ENCODE measurements at regions not wholly inside any gene's neighbourhood (a gene's known extent, or its start where the extent isn't known, plus 50 kb on each side); places are given as distances from the start of the nearest gene placed in this dataset.
"Not testable (repeated sequence)": the region's sequence is repeated elsewhere in the genome, so short reads cannot be mapped to it uniquely, and the experiment has no call there.

DNA sequence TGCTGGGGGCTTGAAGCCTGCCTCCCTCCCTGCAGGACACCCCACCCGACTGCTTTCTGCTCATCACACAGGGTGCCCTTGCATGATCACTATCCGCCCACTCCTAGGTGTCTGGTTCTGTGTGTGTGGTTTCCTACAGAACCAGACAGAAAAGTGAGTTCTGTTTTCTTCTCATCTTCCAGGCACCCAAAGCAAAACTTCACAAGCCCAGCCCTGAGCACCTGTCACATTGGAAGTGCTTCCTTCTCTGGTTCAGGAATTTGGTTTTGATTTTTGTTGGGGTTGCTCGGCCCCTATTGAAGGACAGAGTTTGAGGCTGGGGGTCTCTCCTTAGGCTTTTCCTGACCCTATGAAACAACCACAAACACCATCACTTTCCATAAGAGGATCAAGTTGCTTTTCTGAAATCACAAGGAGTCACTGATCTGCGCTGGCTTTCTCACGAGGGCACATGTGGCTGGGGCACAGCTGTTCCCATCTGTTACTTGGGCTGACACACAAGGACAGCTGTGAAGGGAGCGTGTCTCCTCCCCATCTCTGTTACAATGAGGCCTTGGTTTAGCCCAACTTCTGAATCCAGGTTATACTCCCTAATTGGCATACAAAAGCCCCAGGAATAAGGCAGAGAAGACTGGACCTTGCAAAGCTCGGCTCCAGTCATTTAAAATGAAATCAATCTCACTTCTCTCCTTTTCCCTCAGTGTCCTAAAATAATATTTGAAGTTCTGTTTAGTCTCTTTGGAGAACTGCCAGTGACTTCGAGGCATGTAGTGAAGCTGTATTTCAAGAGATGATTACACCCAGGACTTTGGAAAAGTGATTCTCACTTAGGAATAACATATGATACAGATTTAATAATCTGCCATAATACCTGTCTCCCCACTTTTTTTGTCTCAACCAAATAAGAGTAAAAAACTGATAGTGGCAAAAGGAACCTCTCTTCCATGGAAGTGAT lies 213.1 kb upstream of the GAS1 start:
- FAIRE-seq: no peak

DNA sequence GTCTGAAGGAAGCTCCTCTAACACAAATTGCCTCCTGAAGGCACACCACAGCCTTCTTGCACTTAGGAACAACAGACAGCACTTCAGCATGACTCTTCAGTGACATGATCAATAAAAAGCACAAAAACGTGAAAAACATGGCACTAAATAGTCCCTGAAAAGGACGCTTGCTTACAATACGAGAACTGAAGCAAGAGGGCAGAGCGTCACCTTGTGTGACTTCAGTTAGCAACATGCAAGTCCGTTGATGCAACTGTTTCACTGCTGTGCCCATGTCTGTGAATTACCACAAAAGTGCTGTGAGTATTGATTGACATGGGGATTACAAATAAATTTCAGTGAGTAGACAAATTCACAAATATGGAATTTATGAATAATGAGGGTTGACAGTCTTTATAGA lies 219.9 kb upstream of the GAS1 start:
- FAIRE-seq: no peak

DNA sequence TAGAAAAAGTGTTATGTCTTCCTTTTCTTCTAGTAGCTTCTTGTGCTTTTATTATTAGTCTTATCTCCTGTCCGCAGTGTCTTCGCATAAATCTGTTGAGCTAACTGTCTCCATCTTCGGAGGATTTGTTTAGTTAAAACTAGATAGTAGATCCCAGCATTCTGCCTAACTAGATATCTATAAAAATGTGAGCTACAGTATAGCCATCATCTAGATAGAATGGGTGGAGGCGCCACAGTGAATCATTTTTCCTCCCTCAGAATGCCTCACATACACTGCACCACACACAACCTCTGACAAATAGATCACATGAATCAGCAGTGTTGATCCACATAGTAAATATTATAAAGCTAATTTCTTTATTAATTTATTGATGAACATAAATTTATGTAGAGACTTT lies 220.3 kb upstream of the GAS1 start:
- FAIRE-seq: no peak

DNA sequence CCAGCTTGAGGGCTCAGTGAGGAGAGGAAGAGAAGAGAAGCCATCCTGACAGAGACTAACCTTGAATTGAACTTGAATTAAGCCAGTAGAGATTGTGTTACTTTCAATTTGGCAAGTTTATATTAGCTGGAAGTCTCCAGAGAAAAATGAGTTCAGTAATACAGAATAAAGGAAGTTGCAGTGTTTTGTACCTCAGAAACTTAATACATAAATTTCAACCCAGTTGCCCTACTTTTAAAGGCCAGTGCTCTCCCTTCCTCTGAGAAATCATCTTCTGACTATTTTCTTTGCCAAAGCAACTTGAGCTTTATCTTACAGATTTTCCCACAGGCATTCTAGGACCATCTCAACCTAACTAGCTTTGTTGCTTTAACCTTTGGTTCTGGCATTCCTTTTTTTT lies 231.0 kb upstream of the GAS1 start:
- FAIRE-seq: no peak

DNA sequence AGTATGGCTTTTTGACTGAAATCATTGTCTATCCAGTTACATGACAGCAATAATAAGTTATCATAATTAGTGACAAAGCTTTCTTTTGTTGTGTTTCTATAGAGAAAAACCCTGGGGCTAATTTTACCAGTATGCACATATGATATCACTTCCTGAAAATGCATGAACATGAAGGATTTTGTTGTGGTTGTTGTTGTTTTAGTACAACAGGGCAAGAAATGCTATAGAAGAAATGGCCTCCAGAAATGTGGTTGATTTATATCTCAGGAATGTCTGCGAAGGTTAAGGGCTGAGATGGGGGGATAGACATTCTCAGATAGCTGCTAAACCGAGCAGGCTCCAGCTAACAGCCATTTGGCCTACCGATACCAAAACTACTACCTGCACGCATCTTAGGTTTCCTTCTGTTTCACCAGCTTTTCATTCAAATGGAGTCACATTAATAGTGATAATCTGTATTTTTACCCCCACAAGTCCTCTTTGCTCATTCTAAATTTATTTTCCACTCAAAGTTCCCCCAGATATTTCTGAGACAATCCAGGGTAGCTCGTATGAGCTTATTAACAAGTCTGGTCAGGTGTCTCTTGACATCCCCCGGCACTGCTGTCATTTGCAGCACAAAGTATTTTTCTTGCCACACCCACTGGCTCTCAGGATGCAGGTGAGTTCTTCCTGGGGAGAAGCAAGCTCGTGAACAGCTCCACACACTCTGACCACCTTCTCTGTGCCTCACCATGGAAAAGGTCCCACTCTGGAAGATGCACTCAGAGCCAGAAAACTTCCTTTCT lies 232.4 kb upstream of the GAS1 start:
- FAIRE-seq: no peak

DNA sequence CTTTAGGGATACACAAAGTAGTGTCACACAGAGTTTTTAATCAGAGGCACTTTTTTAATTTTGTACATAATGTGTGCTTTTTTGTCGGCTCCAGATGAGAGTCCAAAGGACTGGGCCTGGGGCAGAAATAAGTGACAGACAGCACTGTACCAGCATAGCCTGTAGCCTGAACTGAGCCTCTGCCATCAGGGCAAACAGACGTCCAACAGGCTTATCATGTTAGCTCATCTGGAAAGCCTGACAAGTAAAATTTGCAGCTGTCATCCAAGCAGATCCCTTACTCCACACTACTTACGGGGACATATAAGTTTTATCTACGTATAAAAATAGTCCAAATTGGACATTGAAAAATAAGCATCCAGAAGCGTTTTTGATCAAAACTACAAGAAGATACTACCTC lies 233.1 kb upstream of the GAS1 start:
- no peak for FAIRE-seq

DNA sequence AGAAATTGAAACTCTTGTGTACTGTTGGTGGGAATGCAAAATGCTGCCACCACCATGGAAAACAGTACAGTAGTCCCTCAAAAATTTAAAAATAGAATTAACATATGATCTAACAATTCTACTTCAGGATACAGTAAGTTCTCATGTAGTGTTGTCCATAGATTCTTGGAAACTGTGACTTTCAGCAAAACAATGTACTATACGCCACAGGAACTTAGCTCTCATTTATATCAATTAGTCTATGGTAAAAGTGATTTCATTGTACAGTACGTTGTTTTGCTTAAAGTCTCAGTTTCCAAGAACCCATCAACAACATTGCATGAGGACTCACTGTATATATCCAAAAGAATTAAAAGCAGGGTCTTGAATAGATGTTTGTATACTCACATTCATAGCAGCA lies 233.5 kb upstream of the GAS1 start:
- FAIRE-seq: no peak

DNA sequence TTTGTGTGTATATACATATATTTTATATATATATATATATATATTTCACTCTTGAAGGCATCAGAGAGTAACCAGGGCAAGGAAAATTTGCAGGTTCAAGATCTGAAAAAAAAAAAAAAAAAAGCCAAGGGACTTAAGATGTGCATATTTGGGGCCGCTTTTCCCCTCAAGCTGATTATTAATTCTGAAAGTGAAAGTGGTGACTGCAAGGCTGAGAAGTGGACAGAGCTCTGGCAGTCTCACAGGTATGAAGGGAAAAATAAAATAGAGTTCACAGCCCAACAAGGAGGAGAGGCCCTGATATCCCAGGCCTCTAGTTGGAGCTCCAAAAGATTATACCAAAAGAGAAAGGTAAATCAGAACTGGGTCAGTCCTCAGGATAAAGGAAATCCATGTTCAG lies 234.4 kb upstream of the GAS1 start:
- no peak for FAIRE-seq

DNA sequence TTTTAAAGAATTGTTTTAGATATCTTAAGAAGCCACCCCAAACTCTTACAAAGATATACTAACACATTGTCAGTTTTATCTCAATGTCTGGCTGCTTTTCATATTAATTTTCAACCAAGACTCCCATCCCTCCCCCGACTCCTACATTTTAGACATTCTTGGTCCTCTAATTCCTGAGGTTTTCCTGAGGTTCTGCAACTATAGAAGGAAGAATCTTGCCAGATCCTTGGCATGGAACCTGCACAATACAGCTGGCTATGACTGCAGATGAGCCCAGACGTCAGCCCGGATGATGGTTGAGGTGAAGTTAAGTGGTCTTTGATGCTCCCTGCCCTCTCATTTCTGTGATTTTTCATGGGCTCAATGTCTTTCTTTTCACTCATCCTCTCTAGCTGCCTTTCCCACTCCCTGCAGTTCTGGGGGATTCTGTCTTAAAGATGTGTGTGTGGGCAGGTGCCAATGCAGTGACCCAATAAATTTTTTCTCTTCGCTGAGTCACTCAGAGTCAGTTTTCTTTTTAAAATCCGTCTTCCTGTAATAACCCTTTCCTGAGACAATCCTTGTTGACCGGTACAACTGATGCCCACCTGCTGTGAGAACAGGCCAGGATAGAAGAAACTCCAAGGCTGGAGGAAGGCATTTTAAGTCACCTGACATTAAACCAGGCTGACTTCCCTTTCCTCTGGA lies 237.8 kb upstream of the GAS1 start:
- FAIRE-seq: no peak

DNA sequence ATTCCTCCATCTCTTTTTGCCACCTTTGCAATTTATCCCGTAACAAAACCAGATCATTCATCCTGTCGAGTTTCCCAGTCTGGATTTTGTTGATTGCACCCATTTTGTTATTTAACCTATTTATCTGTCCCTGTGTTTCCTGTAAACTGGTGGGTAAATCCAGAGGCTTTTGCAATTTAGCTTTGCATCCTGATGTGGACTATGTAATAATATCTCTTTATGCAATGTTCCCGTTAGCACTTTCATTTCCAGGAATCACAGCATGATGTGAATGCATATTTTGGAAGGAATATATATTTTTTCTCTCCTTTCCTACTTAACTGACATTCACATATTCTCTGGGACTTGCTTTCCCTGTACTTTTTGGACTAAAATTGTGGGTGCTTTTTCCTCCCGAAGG lies 240.3 kb upstream of the GAS1 start:
- FAIRE-seq: no peak

DNA sequence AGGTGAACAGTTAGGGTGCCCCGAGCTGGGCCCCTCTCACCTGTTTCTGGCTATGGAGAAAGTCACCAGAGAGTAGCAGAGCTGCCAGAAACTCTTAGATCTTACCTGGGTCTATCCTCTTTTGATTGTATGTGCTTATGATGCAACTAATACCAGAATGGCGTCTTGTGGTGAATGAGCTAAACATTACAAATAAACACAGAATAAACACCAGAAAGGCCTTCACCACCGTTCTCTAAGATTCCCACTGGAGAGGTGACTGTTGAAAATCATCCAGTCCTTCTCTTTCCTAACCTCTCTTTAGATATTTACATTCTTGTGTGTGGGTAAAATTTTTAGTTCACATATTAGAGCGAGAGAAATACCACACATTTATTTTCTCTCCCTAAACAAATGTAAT lies 241.7 kb upstream of the GAS1 start:
- FAIRE-seq: no peak

DNA sequence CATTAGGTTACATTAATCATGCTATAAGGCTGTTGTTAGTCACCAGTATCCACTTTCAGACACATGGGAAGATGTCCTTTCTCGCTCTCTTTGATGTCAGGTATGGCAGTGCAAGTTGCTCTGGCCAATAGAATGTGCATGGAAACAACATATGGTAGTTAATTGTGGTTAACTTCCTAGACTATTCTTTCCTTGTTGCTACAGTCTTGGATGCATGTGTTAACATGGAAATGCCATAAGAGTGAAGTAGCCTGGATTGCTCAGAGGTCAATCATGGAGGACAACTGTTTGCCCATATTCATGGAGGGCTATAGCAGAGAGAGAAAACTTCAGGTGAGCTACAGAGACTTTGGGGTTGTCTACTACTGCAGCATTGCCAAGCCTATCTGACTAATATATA lies 245.8 kb upstream of the GAS1 start:
- no peak for FAIRE-seq

DNA sequence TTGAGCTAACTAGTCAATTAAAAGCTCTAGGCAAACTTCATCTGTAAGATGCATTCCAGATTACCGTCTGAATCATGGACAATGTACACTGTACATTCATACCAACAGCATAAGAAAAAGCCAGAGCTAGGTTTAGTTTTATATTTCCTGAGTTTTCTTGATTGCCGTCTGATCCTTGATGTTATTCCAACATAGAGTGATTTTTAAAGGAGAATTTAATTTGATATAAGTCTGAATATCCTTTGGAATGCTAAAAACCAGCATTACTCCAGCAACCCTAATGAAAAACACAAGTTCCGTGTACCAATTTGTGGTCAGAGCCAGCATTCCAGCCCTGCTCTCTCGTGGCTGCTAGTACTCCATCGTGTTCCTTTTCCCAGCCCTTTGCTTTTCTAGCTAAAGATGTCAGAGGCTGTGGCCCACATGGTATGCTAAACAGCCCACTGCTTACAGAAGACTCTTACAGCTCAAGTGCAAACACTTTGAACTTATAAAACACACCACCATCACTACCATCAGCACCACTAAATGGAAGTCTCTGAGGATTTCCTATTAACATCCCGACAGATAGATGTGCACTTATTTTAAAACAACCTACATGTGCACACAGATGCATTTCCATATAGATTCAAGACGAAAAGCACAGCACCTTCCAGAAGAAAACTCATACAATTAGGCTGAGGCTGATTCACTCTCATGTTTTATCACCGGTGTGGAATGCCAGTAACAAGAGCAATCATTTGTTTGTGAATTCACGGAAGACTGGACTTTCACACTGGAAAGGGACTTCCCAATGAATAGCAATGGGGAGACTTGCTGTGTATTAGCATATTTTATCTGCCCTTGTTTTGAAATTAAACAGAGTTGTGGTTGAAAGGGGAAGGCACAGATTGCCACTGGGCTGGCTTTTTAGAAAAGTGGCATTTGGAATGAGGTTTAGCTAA lies 246.9 kb upstream of the GAS1 start:
- FAIRE-seq: no peak

DNA sequence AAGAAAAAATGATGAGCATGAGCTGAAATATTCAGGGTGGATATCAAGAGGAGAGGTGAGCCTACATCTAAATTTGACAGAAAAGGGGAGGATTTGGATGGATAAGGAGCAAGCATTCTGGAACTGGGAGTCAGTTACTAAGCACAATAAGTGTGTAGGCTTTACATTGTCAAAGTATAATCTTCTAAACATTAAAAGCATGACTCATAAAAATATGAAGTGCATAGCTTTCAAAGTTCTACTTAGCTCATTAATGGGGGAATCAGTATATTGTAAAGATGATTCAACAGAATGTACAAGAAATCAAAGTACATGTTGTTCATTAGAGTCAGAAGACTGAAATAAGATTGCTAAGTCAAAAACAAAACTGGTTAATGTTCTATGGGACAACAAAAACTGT lies 248.0 kb upstream of the GAS1 start:
- no peak for FAIRE-seq

DNA sequence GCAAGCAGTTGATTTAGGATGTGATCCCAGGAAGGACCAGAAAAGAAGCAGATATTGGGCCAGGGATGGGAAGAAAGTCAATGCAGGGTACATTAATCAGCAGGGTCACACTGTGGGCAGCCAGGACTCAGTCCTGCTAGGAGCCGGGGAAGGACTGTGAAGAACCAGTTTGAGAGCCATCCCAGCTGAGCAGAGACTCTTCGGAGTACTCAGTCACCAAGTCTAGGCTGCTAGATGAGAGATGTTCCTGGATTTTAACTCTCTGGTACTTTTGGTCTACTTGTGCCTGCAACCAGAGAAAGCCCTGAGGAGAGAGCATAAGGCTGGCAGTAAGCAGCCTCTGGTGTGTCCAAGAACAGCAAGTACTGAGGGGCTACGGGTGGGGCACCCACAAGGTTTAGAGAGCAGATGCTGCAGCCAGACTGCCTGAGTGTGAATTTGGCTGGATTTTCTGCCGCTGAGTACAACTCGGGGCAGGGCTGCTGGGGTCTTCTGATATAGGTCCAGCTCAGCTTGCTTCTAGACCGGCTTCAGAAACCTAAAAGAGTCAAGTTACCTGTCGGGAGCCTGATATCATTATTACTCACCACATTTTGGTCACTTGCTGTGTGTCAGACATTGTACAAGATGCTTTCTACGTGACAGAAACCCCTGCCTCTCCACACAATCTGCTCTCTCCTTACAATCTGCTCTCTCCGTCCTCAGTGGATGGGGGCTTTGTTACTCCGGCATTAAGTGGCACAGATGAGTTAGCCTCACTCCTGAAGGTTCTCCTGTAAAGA lies 250.2 kb upstream of the GAS1 start:
- FAIRE-seq: no peak

DNA sequence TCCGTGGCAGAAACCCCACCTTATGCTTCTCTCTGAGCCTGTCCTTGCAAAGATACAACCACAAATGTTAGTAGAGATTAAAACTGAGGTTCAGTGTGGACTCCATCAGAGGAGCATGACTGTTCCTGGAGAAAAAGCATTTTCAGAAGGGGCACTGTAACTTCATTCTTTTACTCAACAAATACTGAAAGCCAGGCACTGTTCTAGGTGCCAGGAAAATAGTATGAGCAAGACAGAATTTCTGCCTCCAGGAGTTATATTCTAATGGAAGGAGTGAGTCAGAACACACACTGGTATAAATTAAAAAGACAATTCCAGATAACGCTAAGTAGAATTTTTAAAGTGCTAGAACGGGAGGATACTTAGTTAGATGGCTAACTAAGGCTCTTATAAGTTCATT lies 251.4 kb upstream of the GAS1 start:
- no peak for FAIRE-seq

DNA sequence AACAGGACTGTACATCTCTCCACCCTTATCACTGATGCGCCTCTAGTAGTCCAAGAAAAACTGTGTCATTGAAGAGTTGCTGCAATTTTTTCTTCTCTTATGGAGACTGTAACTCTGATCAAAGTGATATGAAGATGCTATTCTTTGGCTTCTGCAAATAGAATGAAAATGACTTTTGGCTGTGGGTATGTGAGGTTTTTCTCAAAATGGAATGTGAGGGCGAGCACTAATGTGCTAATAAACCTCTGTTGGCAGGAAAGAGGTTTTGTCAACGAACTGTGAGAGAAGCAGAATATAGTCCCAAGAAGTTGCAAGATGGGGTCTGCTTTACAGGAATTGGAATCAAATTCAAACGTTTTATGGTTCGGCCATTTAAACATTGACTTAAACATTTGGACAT lies 252.0 kb upstream of the GAS1 start:
- FAIRE-seq: no peak

DNA sequence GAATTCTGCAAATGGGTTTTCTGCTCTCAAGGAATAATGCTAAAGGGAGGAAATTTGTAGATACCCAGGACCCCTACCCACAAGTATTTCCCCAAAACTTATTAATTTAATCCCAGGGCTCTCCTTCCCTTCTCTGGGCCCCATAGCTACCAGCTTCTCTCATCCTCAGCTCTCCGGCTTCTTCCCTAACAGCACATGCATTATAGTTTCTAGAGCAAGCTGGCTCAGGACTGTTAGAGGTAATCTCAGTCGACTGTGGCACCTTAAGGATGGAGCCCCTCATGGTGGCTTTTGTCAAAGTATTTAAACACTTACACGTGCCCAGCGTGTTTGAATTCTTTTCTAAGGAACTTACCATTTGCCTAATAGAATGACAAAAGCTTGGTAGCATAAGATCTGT lies 252.5 kb upstream of the GAS1 start:
- no peak for FAIRE-seq

DNA sequence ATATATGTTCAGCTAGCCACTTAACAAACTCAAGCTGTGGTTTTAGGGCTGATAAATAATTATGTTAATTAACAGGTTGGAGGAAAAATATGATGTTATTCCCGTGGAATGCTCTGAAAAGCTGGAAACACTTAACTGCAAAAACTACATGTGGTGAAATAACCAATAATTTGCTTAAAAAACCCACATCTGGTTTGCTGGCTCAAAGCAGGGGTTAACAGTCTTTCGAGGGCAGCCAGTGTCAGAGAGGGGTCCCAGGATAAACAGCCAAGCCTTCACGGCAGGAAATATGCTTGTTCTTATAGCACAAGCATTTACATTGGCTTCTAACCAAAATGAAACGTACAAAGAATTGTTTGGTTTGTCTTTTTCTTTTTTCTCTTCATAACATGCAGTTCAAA lies 254.0 kb upstream of the GAS1 start:
- no peak for FAIRE-seq

DNA sequence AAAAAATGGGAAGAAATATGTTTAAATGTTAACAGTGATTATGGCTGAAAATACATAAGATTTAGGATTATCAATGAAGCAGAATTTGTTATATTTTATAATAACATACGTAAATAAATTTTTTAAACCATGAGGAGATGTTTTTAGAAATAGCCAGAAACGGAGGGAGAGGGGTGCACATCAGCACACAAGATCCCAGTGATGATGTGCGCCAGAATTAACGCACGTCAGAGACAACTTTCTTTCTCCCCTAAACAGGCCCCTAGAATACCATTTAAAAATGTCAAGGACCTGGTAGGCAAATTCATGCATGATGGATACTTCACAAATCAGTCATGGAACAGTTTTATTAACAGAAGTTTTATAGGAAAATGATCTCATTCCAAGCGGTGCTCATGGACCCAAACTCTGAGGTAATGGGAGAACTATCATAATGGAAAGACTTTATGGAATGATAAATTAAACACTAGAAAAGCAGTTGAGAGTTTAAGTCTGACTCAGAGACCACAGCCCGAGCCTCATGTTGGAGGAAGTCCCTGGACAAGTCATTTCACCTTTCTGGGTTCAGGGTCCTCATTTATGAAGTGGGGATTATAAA lies 258.9 kb upstream of the GAS1 start:
- FAIRE-seq: no peak

DNA sequence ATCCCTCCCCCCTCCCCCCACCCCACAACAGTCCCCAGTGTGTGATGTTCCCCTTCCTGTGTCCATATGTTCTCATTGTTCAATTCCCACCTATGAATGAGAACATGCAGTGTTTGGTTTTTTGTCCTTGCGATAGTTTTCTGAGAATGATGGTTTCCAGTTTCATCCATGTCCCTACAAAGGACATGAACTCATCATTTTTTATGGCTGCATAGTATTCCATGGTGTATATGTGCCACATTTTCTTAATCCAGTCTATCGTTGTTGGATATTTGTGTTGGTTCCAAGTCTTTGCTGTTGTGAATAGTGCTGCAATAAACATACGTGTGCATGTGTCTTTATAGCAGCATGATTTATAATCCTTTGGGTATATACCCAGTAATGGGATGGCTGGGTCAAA lies 263.4 kb upstream of the GAS1 start:
- FAIRE-seq: not testable (repeated sequence)

Data from A204.1 (cell line).